ENCODE measurements at regions not wholly inside any gene's neighbourhood (a gene's known extent, or its start where the extent isn't known, plus 50 kb on each side); places are given as distances from the start of the nearest gene placed in this dataset.
A peak's percentile ranks its signal among the peaks of the same experiment; 100 is the strongest.

DNA sequence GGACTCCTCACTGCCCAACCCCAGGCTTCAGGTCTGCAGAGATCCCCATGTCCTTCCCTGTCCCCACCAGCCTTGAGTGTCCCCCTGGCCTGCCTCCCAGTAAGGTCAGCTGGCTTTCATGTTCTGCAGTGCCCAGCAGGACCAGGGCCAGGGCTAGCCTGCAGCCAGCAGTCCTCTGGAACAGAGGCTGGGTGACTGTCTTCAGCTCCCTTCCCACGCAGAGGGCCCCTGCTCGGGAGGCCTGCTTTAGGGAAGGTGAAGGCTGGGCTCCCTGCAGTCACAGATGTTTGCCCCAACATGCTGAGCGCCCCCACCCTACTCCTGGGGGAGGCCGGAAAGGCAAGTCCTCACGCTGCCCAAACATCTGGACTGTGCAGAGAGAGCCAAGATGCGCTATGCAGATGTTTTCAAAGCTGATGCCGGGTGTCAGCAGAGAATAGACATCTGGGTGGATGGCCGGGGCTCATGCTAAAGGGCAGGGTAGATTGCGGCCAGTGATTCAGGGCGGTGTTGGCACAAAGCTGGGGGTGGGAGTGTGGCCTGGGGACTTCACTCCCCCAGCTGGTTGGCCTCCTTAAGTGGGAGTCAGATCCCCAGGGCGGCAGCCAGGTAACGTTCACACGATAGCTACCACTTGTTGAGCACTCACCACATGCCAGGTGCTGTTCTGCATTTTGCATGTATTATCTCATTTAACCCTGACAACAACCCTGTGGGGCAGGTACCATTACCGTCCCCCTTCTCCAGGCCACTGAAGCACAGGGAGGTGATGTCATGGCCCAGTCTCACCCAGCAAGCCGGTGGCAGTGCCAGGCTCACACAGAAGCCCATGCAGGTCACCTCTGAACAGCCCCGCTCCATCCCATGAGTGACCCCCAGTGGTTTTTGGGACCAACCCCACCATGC lies 71.2 kb upstream of the COL13A1 start:
- no peaks in the 10 kb centered on the region; the same call in 1 of the 2 replicates for H3K27me3 ChIP-seq (ENCODE audit: control insufficient read depth, insufficient read depth, low read length)
- DNase-seq (ENCODE audit: low read depth), result no peak
- CTCF ChIA-PET, result interaction anchor here (0.9 to 7.0 kb wide), 10 partner anchors 13 to 185 kb away, joined by 3 to 57 read pairs (median 5); partner anchors contain the start of gene COL13A1
- POLR2A ChIA-PET, result no interaction called here
- H3K36me3 ChIP-seq (ENCODE audit: control insufficient read depth, insufficient read depth, low read length), result no peaks in the 10 kb centered on the region
- H3K4me3 ChIP-seq (ENCODE audit: low read depth, low read length), result no peak overlapping the region
- TF ChIP-seq, protein P1, sequence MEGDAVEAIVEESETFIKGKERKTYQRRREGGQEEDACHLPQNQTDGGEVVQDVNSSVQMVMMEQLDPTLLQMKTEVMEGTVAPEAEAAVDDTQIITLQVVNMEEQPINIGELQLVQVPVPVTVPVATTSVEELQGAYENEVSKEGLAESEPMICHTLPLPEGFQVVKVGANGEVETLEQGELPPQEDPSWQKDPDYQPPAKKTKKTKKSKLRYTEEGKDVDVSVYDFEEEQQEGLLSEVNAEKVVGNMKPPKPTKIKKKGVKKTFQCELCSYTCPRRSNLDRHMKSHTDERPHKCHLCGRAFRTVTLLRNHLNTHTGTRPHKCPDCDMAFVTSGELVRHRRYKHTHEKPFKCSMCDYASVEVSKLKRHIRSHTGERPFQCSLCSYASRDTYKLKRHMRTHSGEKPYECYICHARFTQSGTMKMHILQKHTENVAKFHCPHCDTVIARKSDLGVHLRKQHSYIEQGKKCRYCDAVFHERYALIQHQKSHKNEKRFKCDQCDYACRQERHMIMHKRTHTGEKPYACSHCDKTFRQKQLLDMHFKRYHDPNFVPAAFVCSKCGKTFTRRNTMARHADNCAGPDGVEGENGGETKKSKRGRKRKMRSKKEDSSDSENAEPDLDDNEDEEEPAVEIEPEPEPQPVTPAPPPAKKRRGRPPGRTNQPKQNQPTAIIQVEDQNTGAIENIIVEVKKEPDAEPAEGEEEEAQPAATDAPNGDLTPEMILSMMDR (IDR thresholded peaks at IDR 0.05; ENCODE audit: insufficient read depth, low read depth, low read length), result no peak

DNA sequence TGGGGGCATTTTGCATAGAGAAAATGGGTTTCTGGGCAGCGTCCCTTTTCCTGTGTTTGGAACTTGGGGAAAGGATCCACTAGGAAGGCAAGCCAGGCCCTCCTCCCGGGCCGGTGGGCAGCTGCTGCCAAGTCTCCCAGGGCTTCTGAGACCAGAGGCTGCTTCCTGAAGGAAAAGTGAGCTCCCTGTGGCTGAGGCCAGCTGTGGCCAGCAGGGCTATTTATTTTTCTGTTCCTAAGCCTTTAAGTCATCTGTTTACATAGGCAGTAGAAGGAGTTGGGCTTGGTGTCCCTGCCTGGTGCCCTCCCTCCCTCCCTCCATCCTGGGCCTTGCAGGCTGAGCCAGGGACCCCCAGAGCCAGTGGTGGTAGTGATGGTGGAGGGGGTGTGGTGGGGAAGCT lies 70.5 kb upstream of the COL13A1 start:
- ChIA-PET CTCF (interaction anchor here (0.8 to 7.0 kb wide), 11 partner anchors 9 to 184 kb away, joined by 3 to 57 read pairs (median 5); partner anchors contain the start of gene COL13A1), POLR2A (no interaction called here)
- H3K27me3 ChIP-seq (ENCODE audit: control insufficient read depth, insufficient read depth, low read length), result no peaks in the 10 kb centered on the region
- TF ChIP-seq, protein P1 (IDR thresholded peaks at IDR 0.05; ENCODE audit: insufficient read depth, low read depth, low read length), result peak; percentile 24; the same call in 1 of the 2 replicates
- H3K4me3 ChIP-seq (ENCODE audit: low read depth, low read length), result no peak overlapping the region
- DNase-seq (ENCODE audit: low read depth), result no peak
- H3K36me3 ChIP-seq (ENCODE audit: control insufficient read depth, insufficient read depth, low read length), result no peaks in the 10 kb centered on the region

DNA sequence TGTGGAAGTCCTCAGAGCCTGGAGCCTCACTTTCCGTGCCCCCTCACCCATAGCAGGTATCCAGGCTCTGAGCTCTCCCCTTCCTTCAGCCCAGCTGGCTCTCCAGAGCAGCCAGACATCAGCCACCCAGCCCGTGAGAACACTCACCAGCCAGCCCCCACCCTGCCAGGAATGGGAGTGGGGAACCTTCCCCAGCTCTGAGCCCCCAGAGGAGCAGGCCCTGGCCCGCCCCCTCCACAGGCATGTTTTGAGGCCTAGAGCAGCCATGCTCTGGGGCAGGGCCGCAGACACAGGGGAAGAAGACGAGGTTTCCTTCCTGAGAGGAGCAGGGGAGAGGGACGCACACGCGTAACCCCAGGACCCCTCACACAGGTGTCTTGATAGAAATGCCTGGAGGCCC lies 70.0 kb upstream of the COL13A1 start:
- Histone ChIP-seq H3K4me3 (ENCODE audit: low read depth, low read length) (no peak overlapping the region), H3K36me3 (ENCODE audit: control insufficient read depth, insufficient read depth, low read length) (no peaks in the 10 kb centered on the region), H3K27me3 (ENCODE audit: control insufficient read depth, insufficient read depth, low read length) (no peaks in the 10 kb centered on the region)
- no peak for DNase-seq (ENCODE audit: low read depth)
- TF ChIP-seq, protein P1 (IDR thresholded peaks at IDR 0.05; ENCODE audit: insufficient read depth, low read depth, low read length), result no peak
- ChIA-PET CTCF (interaction anchor here (0.8 to 7.0 kb wide), 10 partner anchors 9 to 184 kb away, joined by 3 to 57 read pairs (median 4); partner anchors contain the start of gene COL13A1), POLR2A (no interaction called here)

DNA sequence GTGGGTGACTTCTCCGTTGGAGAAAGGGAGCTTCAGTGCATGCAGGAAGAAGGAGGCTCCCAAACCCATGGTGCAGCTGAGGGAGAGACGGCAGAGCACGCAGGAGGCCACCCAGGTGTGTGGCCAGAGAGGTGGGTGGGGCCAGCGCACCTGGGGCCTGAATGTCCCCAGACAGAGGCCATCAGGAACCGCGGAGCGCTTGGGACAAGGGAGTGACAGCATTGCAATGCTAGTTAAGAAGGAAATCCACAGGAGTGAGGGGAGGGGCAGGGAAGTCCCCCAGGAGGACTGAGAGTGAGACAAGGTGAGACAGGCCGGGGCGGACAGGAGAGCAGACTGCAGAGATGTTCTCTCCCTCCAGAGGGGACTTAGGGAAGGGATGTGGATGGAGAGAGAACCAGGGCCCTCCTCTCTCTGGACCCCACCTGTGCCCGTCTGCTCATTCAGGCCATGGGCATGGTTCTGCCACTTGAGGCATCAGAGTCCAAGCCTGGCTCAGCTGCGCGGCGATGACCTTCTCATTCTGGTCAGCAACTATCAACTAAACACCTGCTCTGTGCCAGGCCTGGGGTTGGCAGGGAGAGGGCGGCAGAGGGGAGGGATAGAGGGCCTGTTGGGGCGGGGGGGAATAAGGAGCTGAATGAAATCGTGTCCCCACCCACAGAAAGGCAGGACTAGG lies 69.4 kb upstream of the COL13A1 start:
- Histone ChIP-seq H3K36me3 (ENCODE audit: control insufficient read depth, insufficient read depth, low read length) (no peaks in the 10 kb centered on the region), H3K27me3 (ENCODE audit: control insufficient read depth, insufficient read depth, low read length) (no peaks in the 10 kb centered on the region), H3K4me3 (ENCODE audit: low read depth, low read length) (no peak overlapping the region)
- no peak for DNase-seq (ENCODE audit: low read depth)
- TF ChIP-seq, protein P1 (IDR thresholded peaks at IDR 0.05; ENCODE audit: insufficient read depth, low read depth, low read length), result no peak
- ChIA-PET CTCF (interaction anchor here (1.0 to 4.7 kb wide), 6 partner anchors 11 to 183 kb away, joined by 3 to 21 read pairs (median 4); partner anchors contain the start of gene COL13A1), POLR2A (no interaction called here)

DNA sequence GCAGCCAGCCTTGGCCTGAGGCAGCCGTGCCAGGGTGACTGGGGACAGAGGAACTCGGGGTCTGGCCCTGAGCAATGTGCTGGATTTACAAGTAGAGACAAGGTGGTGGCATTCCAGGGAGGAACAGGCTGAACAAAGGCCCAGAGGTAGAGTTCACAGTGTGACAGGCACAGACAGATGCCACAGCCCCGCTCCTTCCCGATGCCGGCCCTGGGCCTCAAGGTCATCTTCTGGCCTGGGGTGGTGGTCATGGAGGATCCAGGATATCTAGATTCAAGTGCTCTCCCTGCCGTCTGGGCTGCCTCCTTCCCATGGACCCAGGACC lies 68.9 kb upstream of the COL13A1 start:
- TF ChIP-seq, protein P1 (IDR thresholded peaks at IDR 0.05; ENCODE audit: insufficient read depth, low read depth, low read length), result no peak
- ChIA-PET POLR2A (no interaction called here), CTCF (interaction anchor here (1.0 to 2.5 kb wide), 4 partner anchors 11 to 182 kb away, joined by 3 to 19 read pairs (median 5); partner anchors contain the start of gene COL13A1)
- no peak for DNase-seq (ENCODE audit: low read depth)
- Histone ChIP-seq H3K4me3 (ENCODE audit: low read depth, low read length) (no peak overlapping the region), H3K36me3 (ENCODE audit: control insufficient read depth, insufficient read depth, low read length) (no peaks in the 10 kb centered on the region), H3K27me3 (ENCODE audit: control insufficient read depth, insufficient read depth, low read length) (no peaks in the 10 kb centered on the region)
